ENCODE measurements at regions not wholly inside any gene's neighbourhood (a gene's known extent, or its start where the extent isn't known, plus 50 kb on each side); places are given as distances from the start of the nearest gene placed in this dataset.

DNA sequence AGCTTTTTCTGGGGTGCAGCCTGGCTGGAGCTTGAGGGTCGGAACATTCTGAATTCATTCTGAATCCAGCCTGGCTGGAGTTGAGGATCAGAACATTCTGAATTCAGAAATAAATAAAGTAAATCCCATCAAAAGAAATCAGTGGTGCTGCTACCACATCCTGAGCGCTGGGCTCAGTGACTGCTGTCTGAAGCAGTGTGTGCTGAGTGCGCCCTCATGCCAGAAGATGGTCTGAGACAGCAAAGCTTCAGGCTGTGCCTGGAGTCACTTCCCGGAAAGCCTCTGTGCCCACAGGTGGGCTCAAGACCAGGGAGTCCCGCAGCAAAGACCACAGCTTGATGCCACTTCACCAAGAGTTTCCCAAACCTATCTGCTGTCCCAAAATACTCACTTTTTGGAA, 187.9 kb downstream of the VAPA start:
- TF ChIP-seq CTCF (IDR thresholded peaks at IDR 0.05; ENCODE audit: insufficient read depth, low read depth, low read length): no peak
- TF ChIP-seq EZH2 (IDR thresholded peaks at IDR 0.05; ENCODE audit: insufficient read depth, low read length): no peak

Data from astrocyte (in vitro differentiated cells and primary cell).